OCI-LY7 (cell line): ENCODE measurements at regions not wholly inside any gene's neighbourhood (a gene's known extent, or its start where the extent isn't known, plus 50 kb on each side); places are given as distances from the start of the nearest gene placed in this dataset.

Experiments used
- BruUV-seq: library from RNA; stranded (reverse); fragments of 400-500 nt; replicated peaks from 2 replicates; lab custom pipeline; 2021; lab: Mats Ljungman, UMichigan
- CTCF ChIA-PET: fragments of 300-600 bp; sonication (Branson Sonifier 250); formaldehyde crosslinking; loops from one replicate; lab custom pipeline; 2022; ENCODE audit warnings: antibody characterized with exemption; ENCODE audit not compliant: unreplicated experiment; lab: Charles Lee
- POLR2A ChIA-PET: fragments of 300-600 bp; sonication (Branson Sonifier 250); formaldehyde crosslinking; loops from one replicate; lab custom pipeline; 2022; ENCODE audit warnings: antibody characterized with exemption; lab: Charles Lee
- DNase-seq: peaks from one replicate; pipeline ENCODE4 v3.0.0-alpha.2; 2015; ENCODE audit warnings: low spot score
- H2AFZ ChIP-seq: fragments of 200-600 bp; sonication (generic), shearing (Covaris generic); 2 replicates; pipeline ENCODE4 v1.6.1; 2014; ENCODE audit warnings: mild to moderate bottlenecking, antibody characterized with exemption, low read length, moderate library complexity
- H3K27ac ChIP-seq: fragments of 200-600 bp; sonication (generic); 2 replicates; pipeline ENCODE4 v1.5.1; 2014; ENCODE audit warnings: mixed run types, low read depth, mild to moderate bottlenecking, moderate library complexity, low read length, inconsistent platforms; ENCODE audit not compliant: poor library complexity, severe bottlenecking
- H3K36me3 ChIP-seq: fragments of 200-600 bp; sonication (generic); 2 replicates; pipeline ENCODE4 v1.6.1; 2014; ENCODE audit warnings: mild to moderate bottlenecking, antibody characterized with exemption, low read length, moderate library complexity, mixed read lengths; ENCODE audit not compliant: insufficient read depth
- H3K4me1 ChIP-seq: fragments of 200-600 bp; sonication (generic); 2 replicates; pipeline ENCODE4 v1.5.1; 2014; ENCODE audit warnings: mild to moderate bottlenecking, low read length; ENCODE audit not compliant: insufficient read depth, poor library complexity, severe bottlenecking
- H3K4me2 ChIP-seq: fragments of 200-600 bp; sonication (generic); 2 replicates; pipeline ENCODE4 v1.6.1; 2014; ENCODE audit warnings: mild to moderate bottlenecking, low read length
- H3K4me3 ChIP-seq: fragments of 200-600 bp; sonication (generic); 2 replicates; pipeline ENCODE4 v1.5.1; 2014; ENCODE audit warnings: mild to moderate bottlenecking, low read depth, low read length; ENCODE audit not compliant: poor library complexity, severe bottlenecking
- H3K79me2 ChIP-seq: fragments of 200-600 bp; sonication (generic); 2 replicates; pipeline ENCODE4 v1.6.1; 2016; ENCODE audit warnings: low read depth, mild to moderate bottlenecking, low read length, moderate library complexity, mixed read lengths; ENCODE audit not compliant: insufficient read depth
- H3K9me2 ChIP-seq: fragments of 200-600 bp; sonication (generic); 2 replicates; pipeline ENCODE4 v1.6.1; 2016; ENCODE audit warnings: mild to moderate bottlenecking, low read length, mixed read lengths; ENCODE audit not compliant: insufficient read depth
- H3K9me3 ChIP-seq: fragments of 200-600 bp; sonication (generic); 2 replicates; pipeline ENCODE4 v1.6.1; 2014; ENCODE audit warnings: mild to moderate bottlenecking, mixed run types, low read length, mixed read lengths
- H4K20me1 ChIP-seq: fragments of 200-600 bp; sonication (generic); 2 replicates; pipeline ENCODE4 v1.6.1; 2014; ENCODE audit warnings: mild to moderate bottlenecking, antibody characterized with exemption, low read length, moderate library complexity, mixed read lengths; ENCODE audit not compliant: insufficient read depth
- EZH2phosphoT487 ChIP-seq: fragments of 200-600 bp; sonication (generic); IDR thresholded peaks from 2 replicates; pipeline ENCODE4 v1.6.1; 2018; ENCODE audit warnings: low read depth, borderline replicate concordance, mild to moderate bottlenecking, mixed run types, antibody characterized with exemption, low read length, moderate library complexity, mixed read lengths
- intact Hi-C: fragments of 100-400 bp; cut with micrococcal nuclease; formaldehyde crosslinking; loops from one replicate; pipeline ENCODE4 v1.10.0; 2022; ENCODE audit not compliant: unreplicated experiment
- TF ChIP-seq, protein P1 (sequence below): fragments of 200-600 bp; sonication (generic); conservative IDR thresholded peaks from 2 replicates; pipeline ENCODE4 v1.5.1; 2014; ENCODE audit warnings: mild to moderate bottlenecking, antibody characterized with exemption, low read length, moderate library complexity, mixed read lengths

DNA sequence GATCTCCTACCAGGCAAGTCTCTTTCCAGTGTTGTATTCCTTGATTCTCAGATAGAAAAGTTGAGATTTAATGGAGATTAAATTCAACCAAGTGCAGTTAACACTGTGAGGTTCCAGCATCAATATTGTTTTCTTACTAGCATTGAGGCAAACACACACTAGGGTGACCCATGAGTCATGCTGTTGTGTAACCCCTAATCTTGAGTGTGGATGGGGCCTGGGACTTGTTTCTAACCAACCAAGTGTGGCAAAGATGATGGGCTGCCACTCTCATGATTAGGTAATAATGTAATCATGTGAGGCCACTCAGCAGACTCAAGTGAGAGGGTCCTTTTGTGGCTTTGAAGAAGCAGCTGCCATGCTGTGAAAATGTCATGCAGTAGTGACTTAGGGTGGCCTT lies 394.2 kb downstream of the IRX2 start:
- CTCF ChIA-PET: no interaction called here
- no TSS peak for BruUV-seq

DNA sequence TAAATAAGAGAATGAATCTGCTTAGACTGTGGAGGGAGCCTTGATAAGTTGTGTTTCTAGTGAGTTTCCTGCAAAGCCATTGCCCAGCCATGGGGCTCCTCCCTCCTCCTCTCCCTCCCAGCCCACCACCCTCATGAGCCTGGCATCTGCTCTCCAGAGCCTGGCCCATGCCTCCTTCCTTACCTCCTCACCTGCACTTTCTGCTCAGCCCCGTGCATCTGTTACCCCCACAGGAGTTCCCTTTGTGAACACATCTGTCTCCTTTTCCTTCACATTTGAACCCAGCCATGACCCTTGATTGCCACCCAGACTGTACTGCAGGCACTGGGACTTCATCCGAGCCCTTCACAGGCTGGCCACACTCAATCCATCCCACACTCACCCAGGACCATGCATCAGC lies 395.6 kb downstream of the IRX2 start:
- POLR2A ChIA-PET: no interaction called here
- Histone ChIP-seq H3K9me2 (no peaks in the 10 kb centered on the region), H4K20me1 (no peaks in the 10 kb centered on the region), H2AFZ (no peak overlapping the region), H3K9me3 (no peaks in the 10 kb centered on the region), H3K4me3 (no peak overlapping the region), H3K4me1 (no peaks in the 10 kb centered on the region), H3K4me2 (no peak overlapping the region), H3K27ac (no peak overlapping the region), H3K79me2 (no peaks in the 10 kb centered on the region), H3K36me3 (no peaks in the 10 kb centered on the region)
- DNase-seq: no peak
- no TSS peak for BruUV-seq
- TF ChIP-seq, protein P1, sequence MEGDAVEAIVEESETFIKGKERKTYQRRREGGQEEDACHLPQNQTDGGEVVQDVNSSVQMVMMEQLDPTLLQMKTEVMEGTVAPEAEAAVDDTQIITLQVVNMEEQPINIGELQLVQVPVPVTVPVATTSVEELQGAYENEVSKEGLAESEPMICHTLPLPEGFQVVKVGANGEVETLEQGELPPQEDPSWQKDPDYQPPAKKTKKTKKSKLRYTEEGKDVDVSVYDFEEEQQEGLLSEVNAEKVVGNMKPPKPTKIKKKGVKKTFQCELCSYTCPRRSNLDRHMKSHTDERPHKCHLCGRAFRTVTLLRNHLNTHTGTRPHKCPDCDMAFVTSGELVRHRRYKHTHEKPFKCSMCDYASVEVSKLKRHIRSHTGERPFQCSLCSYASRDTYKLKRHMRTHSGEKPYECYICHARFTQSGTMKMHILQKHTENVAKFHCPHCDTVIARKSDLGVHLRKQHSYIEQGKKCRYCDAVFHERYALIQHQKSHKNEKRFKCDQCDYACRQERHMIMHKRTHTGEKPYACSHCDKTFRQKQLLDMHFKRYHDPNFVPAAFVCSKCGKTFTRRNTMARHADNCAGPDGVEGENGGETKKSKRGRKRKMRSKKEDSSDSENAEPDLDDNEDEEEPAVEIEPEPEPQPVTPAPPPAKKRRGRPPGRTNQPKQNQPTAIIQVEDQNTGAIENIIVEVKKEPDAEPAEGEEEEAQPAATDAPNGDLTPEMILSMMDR: no peak
- TF ChIP-seq EZH2phosphoT487: no peak
- CTCF ChIA-PET: no interaction called here
- intact Hi-C loops: no loop called here

More for the DNA sequence above, 394.2 kb downstream of the IRX2 start:
- no peak overlapping the region for H3K27ac ChIP-seq
- no peaks in the 10 kb centered on the region for H3K9me3 ChIP-seq
- no peaks in the 10 kb centered on the region for H4K20me1 ChIP-seq
- H3K4me1 ChIP-seq: no peaks in the 10 kb centered on the region
- H3K4me2 ChIP-seq: no peak overlapping the region
- H2AFZ ChIP-seq: no peak overlapping the region
- intact Hi-C loops: no loop called here
- H3K36me3 ChIP-seq: no peaks in the 10 kb centered on the region
- TF ChIP-seq, protein P1: no peak
- no peak for TF ChIP-seq EZH2phosphoT487
- no peak for DNase-seq
- POLR2A ChIA-PET: no interaction called here
- no peaks in the 10 kb centered on the region for H3K79me2 ChIP-seq
- no peaks in the 10 kb centered on the region for H3K9me2 ChIP-seq
- no peak overlapping the region for H3K4me3 ChIP-seq

DNA sequence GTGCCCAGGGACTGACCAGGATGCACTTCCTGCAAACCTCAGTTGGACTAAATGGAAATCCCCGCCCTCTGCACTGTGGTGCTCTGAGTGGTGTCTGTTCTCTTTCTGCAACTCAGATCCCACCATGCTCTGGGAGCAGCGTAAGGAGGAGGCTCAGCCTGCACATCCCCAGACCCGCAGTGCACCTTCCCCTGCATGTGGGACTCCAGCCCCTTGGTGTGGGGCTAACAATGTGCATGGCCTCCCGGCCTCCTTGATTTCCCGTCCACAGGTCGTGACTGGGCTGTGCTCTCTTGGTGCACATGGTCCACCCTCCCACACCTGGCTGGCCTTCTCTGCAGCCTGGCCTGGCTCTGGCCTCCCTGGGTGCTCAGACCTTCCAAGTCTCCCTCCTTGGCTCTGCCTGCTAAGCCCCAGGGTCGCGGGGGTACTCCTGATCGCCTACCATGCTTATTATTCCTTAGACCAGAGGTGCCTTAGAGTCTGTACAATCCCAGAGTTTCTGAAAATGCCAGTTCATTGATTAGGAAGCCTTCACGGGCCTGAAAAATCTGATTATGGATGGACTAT lies 397.5 kb downstream of the IRX2 start:
- no peaks in the 10 kb centered on the region for H3K4me1 ChIP-seq
- no peak for TF ChIP-seq EZH2phosphoT487
- TF ChIP-seq, protein P1: no peak
- H4K20me1 ChIP-seq: no peaks in the 10 kb centered on the region
- H3K4me2 ChIP-seq: no peak overlapping the region
- no peaks in the 10 kb centered on the region for H3K9me3 ChIP-seq
- H3K9me2 ChIP-seq: no peaks in the 10 kb centered on the region
- intact Hi-C loops: no loop called here
- H3K4me3 ChIP-seq: no peak overlapping the region
- BruUV-seq: no TSS peak
- no peak overlapping the region for H3K27ac ChIP-seq
- no peak for DNase-seq
- no peak overlapping the region for H2AFZ ChIP-seq
- H3K79me2 ChIP-seq: no peaks in the 10 kb centered on the region
- H3K36me3 ChIP-seq: no peaks in the 10 kb centered on the region
- ChIA-PET CTCF (no interaction called here), POLR2A (no interaction called here)
